ENCODE measurements at regions not wholly inside any gene's neighbourhood (a gene's known extent, or its start where the extent isn't known, plus 50 kb on each side); places are given as distances from the start of the nearest gene placed in this dataset.

DNA sequence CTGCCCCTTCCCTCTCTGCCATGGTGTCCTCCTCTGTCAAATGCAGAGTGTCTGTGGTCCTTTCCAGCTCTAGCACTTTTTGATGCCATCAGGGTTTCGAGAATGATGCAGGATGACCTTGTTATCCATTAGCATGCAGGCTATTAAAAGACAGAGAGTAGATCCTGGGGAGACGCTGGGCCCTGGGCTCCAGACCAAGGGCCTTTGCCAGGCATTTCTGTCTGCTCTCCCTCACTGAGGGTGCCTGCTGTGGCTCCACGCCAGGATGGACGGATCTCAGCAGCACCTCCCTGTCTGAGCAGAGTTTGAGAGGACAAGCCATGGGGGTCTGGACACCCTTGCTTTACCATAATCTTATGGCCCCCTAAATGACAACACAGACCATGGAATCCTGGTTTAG, 110.8 kb upstream of the CD82 start:
- Mint-ChIP-seq H3K9me3 (no peaks in the 10 kb centered on the region), H3K27ac (no peak overlapping the region), H3K36me3 (no peaks in the 10 kb centered on the region)

DNA sequence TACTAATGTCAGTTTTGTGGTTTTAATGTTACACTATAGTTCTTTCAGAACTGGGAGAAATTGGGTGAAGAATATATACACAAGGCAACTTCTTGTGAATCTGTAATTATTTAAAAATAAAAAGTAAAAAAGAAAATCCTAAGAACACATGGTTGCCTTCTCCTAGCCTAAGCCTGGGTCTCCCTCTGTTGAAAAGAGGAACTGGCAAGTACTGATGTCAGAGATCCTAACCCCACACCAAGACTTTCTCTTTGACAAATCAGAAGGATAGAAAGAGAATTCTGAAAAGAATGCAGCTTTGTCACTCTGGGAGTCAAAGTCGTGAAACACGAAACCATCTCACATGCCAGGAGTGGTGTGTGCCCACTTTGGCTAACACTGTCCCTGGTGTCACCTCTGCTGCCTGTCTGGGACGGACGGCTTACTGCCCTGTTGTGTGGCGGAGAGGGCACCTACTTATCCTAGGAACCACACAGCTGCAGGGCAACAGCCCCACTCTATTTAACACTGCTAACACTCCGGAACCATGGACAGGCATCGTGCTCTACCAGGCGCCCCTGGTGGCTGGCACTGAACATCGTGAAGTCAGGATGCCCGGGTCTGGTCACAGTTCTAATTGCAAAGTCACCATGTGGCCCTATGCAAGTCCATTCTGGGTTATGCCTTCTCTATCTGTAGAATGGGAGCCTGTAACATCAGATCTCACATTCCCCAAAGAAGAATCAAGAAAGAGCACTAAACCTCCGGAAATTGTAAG, 108.7 kb upstream of the CD82 start:
- H3K27me3 Mint-ChIP-seq: peaks cover 4 to 28% (median 24%) of the 10 kb centered on the region in 3 donors
- H3K9me3 Mint-ChIP-seq: peaks cover 0 to 6% (median 0%) of the 10 kb centered on the region in 7 donors
- ATAC-seq (ENCODE audit: low read depth in 2 of 2): no peak
- no peak for DNase-seq
- H3K4me3 Mint-ChIP-seq: no peak overlapping the region
- no peaks in the 10 kb centered on the region for H3K36me3 Mint-ChIP-seq
- H3K4me1 Mint-ChIP-seq: no peaks in the 10 kb centered on the region
- H3K27ac Mint-ChIP-seq: no peak overlapping the region

More for the DNA sequence above, 110.8 kb upstream of the CD82 start:
- H3K4me1 Mint-ChIP-seq: peaks cover 0 to 2% (median 0%) of the 10 kb centered on the region in 3 donors
- peaks cover 4 to 14% (median 9%) of the 10 kb centered on the region in 3 donors for H3K27me3 Mint-ChIP-seq
- ATAC-seq (ENCODE audit: low read depth in 2 of 2) (no peak), DNase-seq (no peak)
- no peak overlapping the region for H3K4me3 Mint-ChIP-seq

DNA sequence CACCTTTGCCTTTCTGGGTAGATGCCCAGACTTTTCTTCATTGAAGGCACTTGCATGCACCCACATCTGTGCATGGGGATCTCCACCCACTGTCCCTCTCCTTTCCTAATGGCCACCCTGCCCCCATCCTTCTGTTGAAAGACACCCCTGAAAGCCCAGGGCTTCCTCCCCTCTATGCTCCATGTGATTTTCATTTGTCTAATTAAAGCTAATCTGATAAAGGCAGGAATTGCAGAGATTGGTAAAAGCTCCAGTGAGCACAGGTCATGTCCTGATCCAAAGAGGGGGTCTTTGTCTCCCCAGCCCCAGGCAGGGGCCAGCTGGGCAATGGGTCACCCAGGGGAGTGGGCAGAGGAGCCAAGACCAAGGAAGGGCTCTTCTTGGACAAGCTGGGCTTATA, 107.6 kb upstream of the CD82 start:
- no peaks in the 10 kb centered on the region for H3K4me1 Mint-ChIP-seq
- H3K27ac Mint-ChIP-seq: no peak overlapping the region
- H3K9me3 Mint-ChIP-seq: peaks cover 0 to 6% (median 0%) of the 10 kb centered on the region in 7 donors
- peaks cover 2 to 31% (median 16%) of the 10 kb centered on the region in 3 donors for H3K27me3 Mint-ChIP-seq
- H3K36me3 Mint-ChIP-seq: no peaks in the 10 kb centered on the region
- no peak for DNase-seq
- no peak for ATAC-seq (ENCODE audit: low read depth in 2 of 2)
- no peak overlapping the region for H3K4me3 Mint-ChIP-seq

GRCh38 chr11:44463751-44464150, 101.7 kb upstream of the CD82 start:
- DNase-seq (no peak), ATAC-seq (ENCODE audit: low read depth in 2 of 2) (no peak)
- H3K36me3 Mint-ChIP-seq: peaks cover 4 to 11% of the 10 kb centered on the region in 2 donors
- peaks cover 0 to 20% (median 13%) of the 10 kb centered on the region in 7 donors for H3K9me3 Mint-ChIP-seq
- H3K4me1 Mint-ChIP-seq: no peaks in the 10 kb centered on the region
- H3K27me3 Mint-ChIP-seq: peaks cover 11 to 58% (median 35%) of the 10 kb centered on the region in 3 donors
- no peak overlapping the region for H3K27ac Mint-ChIP-seq
- no peak overlapping the region for H3K4me3 Mint-ChIP-seq

DNA sequence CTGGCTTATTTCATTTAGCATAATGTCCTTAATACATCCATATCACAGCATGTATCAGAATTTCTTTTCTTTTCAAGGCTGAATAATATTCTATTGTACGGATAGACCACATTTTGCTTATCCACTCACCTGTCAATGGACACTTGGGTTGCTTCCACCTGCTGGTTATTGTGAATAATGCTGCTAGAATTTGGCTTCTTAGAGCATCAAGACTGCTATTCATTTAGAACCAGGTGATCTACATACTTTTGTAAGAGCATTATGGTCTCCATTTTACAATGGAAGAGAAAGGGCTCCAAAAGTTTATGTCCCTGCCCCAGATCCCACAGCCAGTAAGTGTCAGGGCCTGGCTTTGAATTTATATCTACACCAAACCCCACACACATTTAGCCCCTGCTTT, 100.7 kb upstream of the CD82 start:
- H3K9me3 Mint-ChIP-seq: peaks cover 0 to 20% (median 13%) of the 10 kb centered on the region in 7 donors
- H3K27ac Mint-ChIP-seq: no peak overlapping the region
- DNase-seq: no peak
- H3K4me1 Mint-ChIP-seq: no peaks in the 10 kb centered on the region
- H3K27me3 Mint-ChIP-seq: peaks cover 13 to 60% (median 39%) of the 10 kb centered on the region in 3 donors
- H3K36me3 Mint-ChIP-seq: peaks cover 4 to 11% of the 10 kb centered on the region in 2 donors
- no peak for ATAC-seq (ENCODE audit: low read depth in 2 of 2)
- H3K4me3 Mint-ChIP-seq: no peak overlapping the region

- DNase-seq: no peak
- H3K9me3 Mint-ChIP-seq: peaks cover 0 to 18% (median 13%) of the 10 kb centered on the region in 7 donors
- peaks cover 28 to 59% (median 31%) of the 10 kb centered on the region in 3 donors for H3K27me3 Mint-ChIP-seq
- H3K4me3 Mint-ChIP-seq: no peak overlapping the region
- ATAC-seq (ENCODE audit: low read depth in 2 of 2): no peak
- no peak overlapping the region for H3K27ac Mint-ChIP-seq
- H3K36me3 Mint-ChIP-seq: peaks cover 4 to 11% of the 10 kb centered on the region in 2 donors
- H3K4me1 Mint-ChIP-seq: no peaks in the 10 kb centered on the region
Observed at GRCh38 chr11:44466531-44467205, 98.8 kb upstream of the CD82 start.

DNA sequence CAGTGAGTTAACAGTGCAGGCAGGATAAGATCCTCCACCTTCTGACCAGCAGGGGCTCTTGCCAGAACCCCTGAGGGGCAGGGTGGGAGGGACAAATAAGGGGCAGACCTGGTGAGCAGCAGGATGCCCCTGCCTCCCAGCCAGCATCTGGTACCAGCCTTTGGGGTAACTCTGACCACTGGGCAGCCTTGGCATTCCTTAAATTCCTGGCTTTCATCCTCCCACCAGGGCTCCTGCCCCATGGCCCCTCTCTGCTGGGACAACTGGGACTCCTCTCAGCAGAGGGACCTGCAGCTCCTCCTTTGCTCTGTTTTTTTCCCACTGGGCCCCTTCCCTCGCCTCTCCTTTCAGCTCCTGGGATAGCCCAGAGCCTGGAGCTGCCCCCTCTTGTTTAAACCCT, 98.0 kb upstream of the CD82 start:
- no peaks in the 10 kb centered on the region for H3K4me1 Mint-ChIP-seq
- peaks cover 4 to 11% of the 10 kb centered on the region in 2 donors for H3K36me3 Mint-ChIP-seq
- DNase-seq (no peak), ATAC-seq (ENCODE audit: low read depth in 2 of 2) (no peak)
- peaks cover 30 to 59% (median 34%) of the 10 kb centered on the region in 3 donors for H3K27me3 Mint-ChIP-seq
- H3K27ac Mint-ChIP-seq: no peak overlapping the region
- H3K4me3 Mint-ChIP-seq: no peak overlapping the region
- peaks cover 0 to 18% (median 13%) of the 10 kb centered on the region in 7 donors for H3K9me3 Mint-ChIP-seq

DNA sequence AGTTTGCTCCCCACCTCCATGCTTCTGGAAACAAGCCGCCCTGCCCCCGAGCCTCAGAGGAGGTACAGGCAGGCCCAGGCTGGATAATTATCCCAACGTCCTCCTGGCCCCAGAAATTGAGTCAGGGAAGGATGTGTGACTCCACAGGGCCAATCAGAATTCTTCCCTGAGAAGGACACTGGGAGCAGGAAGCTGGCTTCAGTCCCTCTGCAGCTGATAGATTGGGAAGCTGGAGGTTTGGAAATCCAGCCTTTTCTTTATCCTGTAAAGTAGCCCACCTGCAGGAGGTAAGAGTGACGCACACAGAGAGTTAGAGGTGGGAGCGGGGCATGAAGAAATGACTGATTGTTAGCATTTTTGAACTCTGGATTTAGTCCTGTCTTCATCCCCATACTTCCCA, 97.5 kb upstream of the CD82 start:
- DNase-seq: no peak
- Mint-ChIP-seq H3K4me3 (no peak overlapping the region), H3K27ac (no peak overlapping the region), H3K4me1 (no peaks in the 10 kb centered on the region), H3K27me3 (peaks cover 30 to 56% (median 37%) of the 10 kb centered on the region in 3 donors), H3K36me3 (peaks cover 4 to 11% of the 10 kb centered on the region in 2 donors), H3K9me3 (peaks cover 0 to 18% (median 12%) of the 10 kb centered on the region in 7 donors)
- no peak for ATAC-seq (ENCODE audit: low read depth in 2 of 2)

DNA sequence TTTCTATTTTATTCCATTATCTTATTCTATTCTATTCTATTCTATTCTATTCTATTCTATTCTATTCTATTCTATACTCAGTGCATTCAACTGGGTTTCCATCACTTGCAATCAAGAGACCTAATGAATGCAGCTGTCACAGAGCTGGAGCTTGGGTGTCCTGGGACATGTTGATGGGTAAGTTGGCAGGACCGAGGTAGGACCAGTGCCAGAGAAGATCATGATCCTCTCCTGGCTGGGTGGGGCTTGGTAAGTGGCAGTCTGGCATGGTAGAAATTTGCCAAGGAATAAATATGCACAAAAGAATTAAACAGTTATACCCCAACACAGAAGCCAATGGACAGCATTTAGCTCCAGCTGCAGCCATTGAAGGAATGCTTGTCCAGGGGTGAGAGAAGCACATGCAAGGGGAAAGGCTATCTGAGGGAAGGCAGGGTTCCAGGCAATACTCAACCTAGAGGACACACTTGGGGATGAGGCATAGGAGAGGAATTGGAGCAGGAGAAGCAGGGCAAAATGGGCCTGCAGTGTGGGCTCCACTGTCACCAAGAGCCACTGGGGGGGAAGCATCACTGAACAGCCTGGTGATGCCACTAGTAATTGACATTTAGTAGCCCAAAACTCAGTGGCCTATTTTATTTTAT, 97.0 kb upstream of the CD82 start:
- Mint-ChIP-seq H3K4me1 (no peaks in the 10 kb centered on the region), H3K27me3 (peaks cover 26 to 51% (median 33%) of the 10 kb centered on the region in 3 donors), H3K9me3 (peaks cover 0 to 17% (median 12%) of the 10 kb centered on the region in 7 donors), H3K4me3 (no peak overlapping the region), H3K27ac (no peak overlapping the region), H3K36me3 (peaks cover 4 to 11% of the 10 kb centered on the region in 2 donors)
- ATAC-seq (ENCODE audit: low read depth in 2 of 2): no peak
- DNase-seq: no peak

GRCh38 chr11:44469412-44469811, 96.1 kb upstream of the CD82 start:
- H3K9me3 Mint-ChIP-seq: peaks cover 0 to 15% (median 10%) of the 10 kb centered on the region in 7 donors
- H3K27ac Mint-ChIP-seq: no peak overlapping the region
- ATAC-seq (ENCODE audit: low read depth in 2 of 2) (no peak), DNase-seq (no peak)
- H3K36me3 Mint-ChIP-seq: peaks cover 3 to 11% of the 10 kb centered on the region in 2 donors
- peaks cover 26 to 48% (median 36%) of the 10 kb centered on the region in 3 donors for H3K27me3 Mint-ChIP-seq
- H3K4me3 Mint-ChIP-seq: no peak overlapping the region
- no peaks in the 10 kb centered on the region for H3K4me1 Mint-ChIP-seq

- Mint-ChIP-seq H3K36me3 (peaks cover 2 to 14% of the 10 kb centered on the region in 2 donors), H3K27ac (no peak overlapping the region), H3K4me3 (no peak overlapping the region), H3K27me3 (peaks cover 35 to 59% (median 48%) of the 10 kb centered on the region in 3 donors), H3K9me3 (peaks cover 0 to 9% (median 1%) of the 10 kb centered on the region in 7 donors), H3K4me1 (no peaks in the 10 kb centered on the region)
- ATAC-seq (ENCODE audit: low read depth in 2 of 2) (no peak), DNase-seq (no peak)
Observed at GRCh38 chr11:44470854-44471253, 94.6 kb upstream of the CD82 start.

GRCh38 chr11:44471603-44472002, 93.9 kb upstream of the CD82 start:
- peaks cover 0 to 9% (median 0%) of the 10 kb centered on the region in 7 donors for H3K9me3 Mint-ChIP-seq
- H3K27me3 Mint-ChIP-seq: peaks cover 43 to 61% (median 51%) of the 10 kb centered on the region in 3 donors
- no peak for DNase-seq
- peaks cover 7 to 12% of the 10 kb centered on the region in 2 donors for H3K36me3 Mint-ChIP-seq
- ATAC-seq (ENCODE audit: low read depth in 2 of 2): no peak
- H3K4me3 Mint-ChIP-seq: no peak overlapping the region
- H3K4me1 Mint-ChIP-seq: no peaks in the 10 kb centered on the region
- no peak overlapping the region for H3K27ac Mint-ChIP-seq

- ATAC-seq (ENCODE audit: low read depth in 2 of 2) (no peak), DNase-seq (no peak)
- no peak overlapping the region for H3K27ac Mint-ChIP-seq
- no peak overlapping the region for H3K4me3 Mint-ChIP-seq
- peaks cover 7 to 8% of the 10 kb centered on the region in 2 donors for H3K36me3 Mint-ChIP-seq
- H3K9me3 Mint-ChIP-seq: peaks cover 0 to 16% (median 4%) of the 10 kb centered on the region in 7 donors
- H3K4me1 Mint-ChIP-seq: no peaks in the 10 kb centered on the region
- H3K27me3 Mint-ChIP-seq: peaks cover 53 to 58% (median 56%) of the 10 kb centered on the region in 3 donors
Observed at GRCh38 chr11:44472916-44473315, 92.5 kb upstream of the CD82 start.

Measured in naive B cell (primary cell).